RWPE2 (cell line): ENCODE measurements at regions not wholly inside any gene's neighbourhood (a gene's known extent, or its start where the extent isn't known, plus 50 kb on each side); places are given as distances from the start of the nearest gene placed in this dataset.

Experiments
- ATAC-seq: fragments of 200-7000 bp; cut with Tn5 transposase; 3 replicates; pipeline ENCODE4 v1.9.1; 2021; ENCODE audit warnings: low read depth
- DNase-seq: peaks from one replicate; pipeline ENCODE4 v3.0.0-alpha.2; 2020; ENCODE audit warnings: low spot score
- H3K27ac ChIP-seq: fragments of 450-650 bp; 2 replicates; pipeline ENCODE4 v1.5.1; 2017; ENCODE audit warnings: mild to moderate bottlenecking; ENCODE audit not compliant: poor library complexity, severe bottlenecking
- H3K27me3 ChIP-seq: fragments of 250-450 bp; sonication (Bioruptor Pico); 2 replicates; pipeline ENCODE4 v1.5.1; 2021; ENCODE audit warnings: mild to moderate bottlenecking, moderate library complexity; ENCODE audit not compliant: insufficient read depth, poor library complexity, severe bottlenecking
- H3K36me3 ChIP-seq: fragments of 250-450 bp; sonication (Bioruptor Pico); 2 replicates; pipeline ENCODE4 v1.5.1; 2020; ENCODE audit warnings: low read depth, mild to moderate bottlenecking, moderate library complexity
- H3K4me1 ChIP-seq: fragments of 250-450 bp; sonication (Bioruptor Pico); 2 replicates; pipeline ENCODE4 v1.5.1; 2021; ENCODE audit warnings: mild to moderate bottlenecking, moderate library complexity; ENCODE audit not compliant: insufficient read depth, poor library complexity, severe bottlenecking
- H3K4me3 ChIP-seq: fragments of 250-450 bp; sonication (Bioruptor Pico); 2 replicates; pipeline ENCODE4 v1.5.1; 2021; ENCODE audit warnings: mild to moderate bottlenecking, moderate library complexity; ENCODE audit not compliant: severe bottlenecking
- H3K9me3 ChIP-seq: fragments of 250-450 bp; sonication (Bioruptor Pico); 2 replicates; pipeline ENCODE4 v1.5.1; 2021; ENCODE audit warnings: mild to moderate bottlenecking, moderate library complexity; ENCODE audit not compliant: severe bottlenecking
- TF ChIP-seq, protein P1 (sequence below): fragments of 450-650 bp; IDR thresholded peaks from one replicate; pipeline ENCODE4 v1.5.1; 2017; ENCODE audit warnings: mild to moderate bottlenecking, moderate library complexity; ENCODE audit not compliant: poor library complexity, severe bottlenecking

- DNase-seq (no peak), ATAC-seq (no peak)
- H3K4me1 ChIP-seq: peaks cover 4% of the 10 kb centered on the region
- no peak overlapping the region for H3K27ac ChIP-seq
- H3K9me3 ChIP-seq: no peaks in the 10 kb centered on the region
- no peak overlapping the region for H3K4me3 ChIP-seq
- no peaks in the 10 kb centered on the region for H3K27me3 ChIP-seq
- TF ChIP-seq, protein P1, sequence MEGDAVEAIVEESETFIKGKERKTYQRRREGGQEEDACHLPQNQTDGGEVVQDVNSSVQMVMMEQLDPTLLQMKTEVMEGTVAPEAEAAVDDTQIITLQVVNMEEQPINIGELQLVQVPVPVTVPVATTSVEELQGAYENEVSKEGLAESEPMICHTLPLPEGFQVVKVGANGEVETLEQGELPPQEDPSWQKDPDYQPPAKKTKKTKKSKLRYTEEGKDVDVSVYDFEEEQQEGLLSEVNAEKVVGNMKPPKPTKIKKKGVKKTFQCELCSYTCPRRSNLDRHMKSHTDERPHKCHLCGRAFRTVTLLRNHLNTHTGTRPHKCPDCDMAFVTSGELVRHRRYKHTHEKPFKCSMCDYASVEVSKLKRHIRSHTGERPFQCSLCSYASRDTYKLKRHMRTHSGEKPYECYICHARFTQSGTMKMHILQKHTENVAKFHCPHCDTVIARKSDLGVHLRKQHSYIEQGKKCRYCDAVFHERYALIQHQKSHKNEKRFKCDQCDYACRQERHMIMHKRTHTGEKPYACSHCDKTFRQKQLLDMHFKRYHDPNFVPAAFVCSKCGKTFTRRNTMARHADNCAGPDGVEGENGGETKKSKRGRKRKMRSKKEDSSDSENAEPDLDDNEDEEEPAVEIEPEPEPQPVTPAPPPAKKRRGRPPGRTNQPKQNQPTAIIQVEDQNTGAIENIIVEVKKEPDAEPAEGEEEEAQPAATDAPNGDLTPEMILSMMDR: no peak
- H3K36me3 ChIP-seq: no peaks in the 10 kb centered on the region
Measured at GRCh38 chr12:53824001-53824712, 72.4 kb upstream of the CISTR start.

DNA sequence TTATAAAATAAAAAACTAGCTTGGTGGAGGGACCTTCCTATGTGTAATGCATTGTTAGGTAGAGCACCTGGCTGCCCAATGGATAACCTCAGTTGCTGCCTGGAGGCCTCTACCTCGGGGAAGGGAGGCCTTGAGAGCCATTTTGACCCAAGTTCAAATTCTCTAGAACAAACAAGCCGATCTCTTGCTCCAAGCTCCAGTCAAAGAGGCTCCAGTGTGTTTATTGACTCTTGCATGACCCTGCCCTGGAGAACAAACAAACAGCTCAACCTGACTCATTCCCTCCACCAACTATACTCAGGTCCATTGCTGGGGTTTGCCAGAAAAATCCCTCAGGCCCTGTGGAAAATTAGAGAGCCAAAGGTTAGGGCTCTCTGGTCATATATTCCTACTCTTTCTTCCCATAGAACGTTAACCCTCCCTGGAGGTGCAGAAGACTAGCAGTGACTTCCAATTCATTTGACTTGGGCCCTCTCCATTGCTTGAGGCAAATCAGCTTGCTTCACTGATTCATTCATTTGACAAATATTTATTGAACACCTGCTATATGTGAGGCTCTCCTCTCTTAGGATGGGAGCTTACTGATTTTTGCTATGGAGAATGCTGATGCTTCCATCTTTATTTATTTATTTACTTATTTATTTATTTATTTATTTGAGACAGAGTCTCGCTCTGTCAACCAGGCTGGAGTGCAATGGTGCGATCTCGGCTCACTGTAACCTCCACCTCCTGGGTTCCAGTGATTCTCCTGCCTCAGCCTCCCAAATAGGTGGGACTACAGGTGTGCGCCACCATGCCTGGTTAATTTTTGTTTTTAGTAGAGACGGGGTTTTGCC is 73.7 kb upstream of the CISTR start:
- H3K4me3 ChIP-seq: no peak overlapping the region
- DNase-seq: no peak

GRCh38 chr12:53827306-53827705 is 75.5 kb upstream of the CISTR start:
- H3K27me3 ChIP-seq: no peaks in the 10 kb centered on the region
- H3K9me3 ChIP-seq: no peaks in the 10 kb centered on the region
- H3K36me3 ChIP-seq: no peaks in the 10 kb centered on the region
- DNase-seq: no peak
- H3K4me1 ChIP-seq: peaks cover 4% of the 10 kb centered on the region
- ATAC-seq: no peak
- H3K27ac ChIP-seq: no peak overlapping the region
- TF ChIP-seq, protein P1: no peak
- H3K4me3 ChIP-seq: no peak overlapping the region

More for the DNA sequence above, 73.7 kb upstream of the CISTR start:
- H3K4me1 ChIP-seq: peaks cover 4% of the 10 kb centered on the region
- TF ChIP-seq, protein P1: no peak
- no peak overlapping the region for H3K27ac ChIP-seq
- no peaks in the 10 kb centered on the region for H3K27me3 ChIP-seq
- ATAC-seq: peak; percentile 98
- H3K9me3 ChIP-seq: no peaks in the 10 kb centered on the region
- H3K36me3 ChIP-seq: no peaks in the 10 kb centered on the region

DNA sequence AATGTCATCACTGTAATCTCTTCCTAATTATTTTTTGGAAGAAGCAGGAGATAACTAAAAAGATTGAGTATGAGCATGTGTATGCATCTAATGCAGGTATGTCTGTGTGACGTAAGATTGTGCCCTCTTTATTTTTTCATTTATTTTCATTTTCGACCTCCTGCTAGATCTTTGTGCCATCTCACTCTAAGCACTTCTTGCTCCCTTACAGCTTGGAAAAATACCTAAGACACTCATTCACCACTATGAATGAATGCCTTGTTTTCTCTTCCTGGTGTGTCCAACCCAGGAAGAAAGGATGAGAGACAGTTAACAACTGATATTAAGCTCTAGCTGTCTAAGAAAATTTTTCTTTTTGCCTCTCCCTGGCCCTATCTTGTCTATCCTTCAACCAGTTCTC is 76.8 kb upstream of the CISTR start:
- Histone ChIP-seq H3K9me3 (no peaks in the 10 kb centered on the region), H3K36me3 (no peaks in the 10 kb centered on the region), H3K4me3 (no peak overlapping the region), H3K27ac (no peak overlapping the region), H3K4me1 (peaks cover 4% of the 10 kb centered on the region), H3K27me3 (no peaks in the 10 kb centered on the region)
- DNase-seq (no peak), ATAC-seq (no peak)
- TF ChIP-seq, protein P1: no peak
